Naive B cell (primary cell): ENCODE measurements at regions not wholly inside any gene's neighbourhood (a gene's known extent, or its start where the extent isn't known, plus 50 kb on each side); places are given as distances from the start of the nearest gene placed in this dataset.

Experiments
- ATAC-seq, 2 donors: fragments of 150-1000 bp; cut with Tn5 transposase; 2 replicates each; pipeline ENCODE4 v1.10.0; 2021; ENCODE audit warnings: low read depth in 2 of 2, mild to moderate bottlenecking in 2 of 2, moderate library complexity in 2 of 2
- DNase-seq: peaks from one replicate; pipeline ENCODE4 v3.0.0; 2022
- H3K27ac Mint-ChIP-seq, 6 donors: one replicate each; pipeline ENCODE4 v1.8.0; 2020 to 2022; ENCODE audit warnings: mild to moderate bottlenecking in 6 of 6, mixed read lengths in 6 of 6, moderate library complexity in 5 of 6, inconsistent platforms in 2 of 6
- H3K27me3 Mint-ChIP-seq, 3 donors: one replicate each; pipeline ENCODE4 v1.8.0; 2021 to 2022; ENCODE audit warnings: mixed read lengths in 3 of 3, mild to moderate bottlenecking in 1 of 3
- H3K36me3 Mint-ChIP-seq, 2 donors: one replicate each; pipeline ENCODE4 v1.8.0; 2020 to 2022; ENCODE audit warnings: mixed read lengths in 2 of 2, inconsistent platforms in 1 of 2, mild to moderate bottlenecking in 1 of 2
- H3K4me1 Mint-ChIP-seq, 3 donors: one replicate each; pipeline ENCODE4 v1.8.0; 2020 to 2022; ENCODE audit warnings: mixed read lengths in 3 of 3, inconsistent platforms in 1 of 3, mild to moderate bottlenecking in 1 of 3, moderate library complexity in 1 of 3
- H3K4me3 Mint-ChIP-seq, 8 donors: one replicate each; pipeline ENCODE4 v1.8.0; 2020 to 2022; ENCODE audit warnings: mild to moderate bottlenecking in 8 of 8, mixed read lengths in 8 of 8, moderate library complexity in 8 of 8, inconsistent platforms in 2 of 8
- H3K9me3 Mint-ChIP-seq, 7 donors: one replicate each; pipeline ENCODE4 v1.8.0; 2020 to 2022; ENCODE audit warnings: mixed read lengths in 7 of 7, mild to moderate bottlenecking in 5 of 7, inconsistent platforms in 2 of 7, moderate library complexity in 1 of 7

- ATAC-seq (no peak), DNase-seq (no peak)
- Mint-ChIP-seq H3K27ac (no peak overlapping the region), H3K4me3 (no peak overlapping the region), H3K27me3 (peaks cover 30 to 65% (median 47%) of the 10 kb centered on the region in 3 donors), H3K9me3 (peaks cover 9 to 32% (median 21%) of the 10 kb centered on the region in 7 donors), H3K4me1 (no peaks in the 10 kb centered on the region), H3K36me3 (peaks cover 0 to 8% of the 10 kb centered on the region in 2 donors)
Observed at GRCh38 chr7:131908714-131909113, 352.3 kb upstream of the PODXL start.

GRCh38 chr7:131905471-131905973 lies 349.1 kb upstream of the PODXL start:
- DNase-seq (no peak), ATAC-seq (no peak)
- Mint-ChIP-seq H3K36me3 (peaks cover 0 to 8% of the 10 kb centered on the region in 2 donors), H3K27ac (no peak overlapping the region), H3K4me3 (no peak overlapping the region), H3K27me3 (peaks cover 17 to 40% (median 30%) of the 10 kb centered on the region in 3 donors), H3K4me1 (no peaks in the 10 kb centered on the region), H3K9me3 (peaks cover 10 to 28% (median 23%) of the 10 kb centered on the region in 7 donors)

- Mint-ChIP-seq H3K9me3 (peaks cover 7 to 23% (median 18%) of the 10 kb centered on the region in 7 donors), H3K27ac (no peak overlapping the region), H3K4me1 (no peaks in the 10 kb centered on the region), H3K36me3 (peaks cover 0 to 8% of the 10 kb centered on the region in 2 donors), H3K4me3 (no peak overlapping the region), H3K27me3 (peaks cover 17 to 33% (median 24%) of the 10 kb centered on the region in 3 donors)
- ATAC-seq (no peak), DNase-seq (no peak)
Observed at GRCh38 chr7:131904760-131905327, 348.4 kb upstream of the PODXL start.

GRCh38 chr7:131903315-131903714 lies 346.9 kb upstream of the PODXL start:
- Mint-ChIP-seq H3K9me3 (peaks cover 7 to 26% (median 14%) of the 10 kb centered on the region in 7 donors), H3K4me1 (no peaks in the 10 kb centered on the region), H3K27me3 (peaks cover 15 to 23% (median 17%) of the 10 kb centered on the region in 3 donors), H3K4me3 (no peak overlapping the region), H3K27ac (no peak overlapping the region), H3K36me3 (peaks cover 0 to 6% of the 10 kb centered on the region in 2 donors)
- DNase-seq (no peak), ATAC-seq (no peak)

- Mint-ChIP-seq H3K4me1 (no peaks in the 10 kb centered on the region), H3K27ac (no peak overlapping the region), H3K4me3 (no peak overlapping the region), H3K36me3 (no peaks in the 10 kb centered on the region), H3K27me3 (peaks cover 0 to 8% (median 2%) of the 10 kb centered on the region in 3 donors), H3K9me3 (peaks cover 4 to 26% (median 8%) of the 10 kb centered on the region in 7 donors)
- ATAC-seq, result no peak
- DNase-seq, result no peak
Observed at GRCh38 chr7:131900785-131901287, 344.4 kb upstream of the PODXL start.

- no peaks in the 10 kb centered on the region for H3K36me3 Mint-ChIP-seq
- ATAC-seq (no peak), DNase-seq (no peak)
- no peak overlapping the region for H3K27ac Mint-ChIP-seq
- no peak overlapping the region for H3K4me3 Mint-ChIP-seq
- H3K4me1 Mint-ChIP-seq, result no peaks in the 10 kb centered on the region
- H3K27me3 Mint-ChIP-seq, result peaks cover 0 to 9% (median 8%) of the 10 kb centered on the region in 3 donors
- peaks cover 4 to 27% (median 8%) of the 10 kb centered on the region in 7 donors for H3K9me3 Mint-ChIP-seq
Observed at GRCh38 chr7:131899271-131900030, 343.0 kb upstream of the PODXL start.

- H3K4me1 Mint-ChIP-seq, result no peaks in the 10 kb centered on the region
- H3K27me3 Mint-ChIP-seq, result peaks cover 0 to 12% (median 8%) of the 10 kb centered on the region in 3 donors
- H3K36me3 Mint-ChIP-seq, result no peaks in the 10 kb centered on the region
- H3K9me3 Mint-ChIP-seq, result peaks cover 3 to 21% (median 8%) of the 10 kb centered on the region in 7 donors
- no peak overlapping the region for H3K4me3 Mint-ChIP-seq
- no peak for ATAC-seq
- DNase-seq, result no peak
- no peak overlapping the region for H3K27ac Mint-ChIP-seq
Observed at GRCh38 chr7:131898418-131898817, 342.0 kb upstream of the PODXL start.

GRCh38 chr7:131897790-131898165 lies 341.4 kb upstream of the PODXL start:
- H3K4me3 Mint-ChIP-seq, result no peak overlapping the region
- H3K4me1 Mint-ChIP-seq, result no peaks in the 10 kb centered on the region
- H3K36me3 Mint-ChIP-seq, result no peaks in the 10 kb centered on the region
- peaks cover 3 to 21% (median 8%) of the 10 kb centered on the region in 7 donors for H3K9me3 Mint-ChIP-seq
- DNase-seq (no peak), ATAC-seq (no peak)
- peaks cover 0 to 16% (median 8%) of the 10 kb centered on the region in 3 donors for H3K27me3 Mint-ChIP-seq
- no peak overlapping the region for H3K27ac Mint-ChIP-seq

- Mint-ChIP-seq H3K27me3 (peaks cover 0 to 16% (median 8%) of the 10 kb centered on the region in 3 donors), H3K4me1 (no peaks in the 10 kb centered on the region), H3K27ac (no peak overlapping the region), H3K36me3 (no peaks in the 10 kb centered on the region), H3K4me3 (no peak overlapping the region), H3K9me3 (peaks cover under 1 to 19% (median 6%) of the 10 kb centered on the region in 7 donors)
- ATAC-seq, result no peak
- DNase-seq, result no peak
Observed at GRCh38 chr7:131897016-131897789, 340.8 kb upstream of the PODXL start.

GRCh38 chr7:131896165-131896863 lies 339.9 kb upstream of the PODXL start:
- Mint-ChIP-seq H3K27ac (no peak overlapping the region), H3K27me3 (peaks cover 0 to 17% (median 8%) of the 10 kb centered on the region in 3 donors), H3K9me3 (peaks cover 0 to 12% (median 2%) of the 10 kb centered on the region in 7 donors), H3K4me1 (no peaks in the 10 kb centered on the region), H3K4me3 (no peak overlapping the region), H3K36me3 (no peaks in the 10 kb centered on the region)
- no peak for ATAC-seq
- no peak for DNase-seq

GRCh38 chr7:131895541-131896164 lies 339.2 kb upstream of the PODXL start:
- Mint-ChIP-seq H3K27me3 (peaks cover 0 to 20% (median 8%) of the 10 kb centered on the region in 3 donors), H3K4me3 (no peak overlapping the region), H3K27ac (no peak overlapping the region), H3K9me3 (peaks cover 0 to 10% (median 0%) of the 10 kb centered on the region in 7 donors), H3K36me3 (no peaks in the 10 kb centered on the region), H3K4me1 (no peaks in the 10 kb centered on the region)
- DNase-seq, result no peak
- ATAC-seq, result no peak

- H3K4me3 Mint-ChIP-seq, result no peak overlapping the region
- peaks cover 0 to 20% (median 8%) of the 10 kb centered on the region in 3 donors for H3K27me3 Mint-ChIP-seq
- H3K9me3 Mint-ChIP-seq, result peaks cover 0 to 6% (median 0%) of the 10 kb centered on the region in 7 donors
- no peak for DNase-seq
- H3K4me1 Mint-ChIP-seq, result no peaks in the 10 kb centered on the region
- no peak for ATAC-seq
- no peak overlapping the region for H3K27ac Mint-ChIP-seq
- H3K36me3 Mint-ChIP-seq, result no peaks in the 10 kb centered on the region
Observed at GRCh38 chr7:131893631-131894340, 337.4 kb upstream of the PODXL start.
